ENCODE measurements at regions not wholly inside any gene's neighbourhood (a gene's known extent, or its start where the extent isn't known, plus 50 kb on each side); places are given as distances from the start of the nearest gene placed in this dataset.

DNA sequence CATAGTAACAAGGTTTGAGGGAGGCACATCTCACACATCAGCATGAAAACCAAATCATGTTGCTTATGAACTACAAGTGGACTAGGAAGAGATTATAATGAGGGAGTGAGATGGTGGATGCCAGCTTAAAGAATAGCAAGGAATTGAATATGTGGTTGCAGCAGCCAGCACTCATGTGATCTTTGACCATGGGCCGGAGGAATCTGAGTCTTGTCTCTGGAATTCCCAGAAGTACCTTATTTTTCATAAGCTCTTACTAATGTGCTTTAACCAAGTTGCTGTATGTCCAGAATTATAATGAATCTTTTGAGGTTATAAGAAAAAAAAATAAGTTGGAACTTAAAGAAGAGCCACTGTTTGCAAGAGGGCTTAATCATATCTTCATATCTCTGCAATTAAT, 97.0 kb downstream of the DISP1 start:
- no peak for DNase-seq (ENCODE audit: low spot score)

DNA sequence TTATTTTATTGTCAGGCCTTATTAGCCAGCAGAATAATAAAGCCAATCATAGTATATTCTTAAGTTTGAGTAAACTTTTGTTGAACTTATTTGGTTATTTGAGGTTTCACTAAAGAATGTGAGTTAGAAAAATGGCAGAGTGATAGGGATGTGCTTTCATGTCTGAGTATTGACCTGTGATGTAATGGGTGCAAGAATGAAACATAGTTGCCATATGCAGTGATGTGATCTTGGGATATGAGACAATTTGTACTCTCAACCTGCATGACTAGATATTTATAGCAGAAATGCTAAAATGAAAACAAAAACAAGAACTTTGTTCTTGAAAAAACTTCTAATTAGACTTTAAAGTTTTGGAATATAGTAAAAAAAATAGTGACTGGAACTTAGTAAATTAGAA, 97.9 kb downstream of the DISP1 start:
- no peak for DNase-seq (ENCODE audit: low spot score)

DNA sequence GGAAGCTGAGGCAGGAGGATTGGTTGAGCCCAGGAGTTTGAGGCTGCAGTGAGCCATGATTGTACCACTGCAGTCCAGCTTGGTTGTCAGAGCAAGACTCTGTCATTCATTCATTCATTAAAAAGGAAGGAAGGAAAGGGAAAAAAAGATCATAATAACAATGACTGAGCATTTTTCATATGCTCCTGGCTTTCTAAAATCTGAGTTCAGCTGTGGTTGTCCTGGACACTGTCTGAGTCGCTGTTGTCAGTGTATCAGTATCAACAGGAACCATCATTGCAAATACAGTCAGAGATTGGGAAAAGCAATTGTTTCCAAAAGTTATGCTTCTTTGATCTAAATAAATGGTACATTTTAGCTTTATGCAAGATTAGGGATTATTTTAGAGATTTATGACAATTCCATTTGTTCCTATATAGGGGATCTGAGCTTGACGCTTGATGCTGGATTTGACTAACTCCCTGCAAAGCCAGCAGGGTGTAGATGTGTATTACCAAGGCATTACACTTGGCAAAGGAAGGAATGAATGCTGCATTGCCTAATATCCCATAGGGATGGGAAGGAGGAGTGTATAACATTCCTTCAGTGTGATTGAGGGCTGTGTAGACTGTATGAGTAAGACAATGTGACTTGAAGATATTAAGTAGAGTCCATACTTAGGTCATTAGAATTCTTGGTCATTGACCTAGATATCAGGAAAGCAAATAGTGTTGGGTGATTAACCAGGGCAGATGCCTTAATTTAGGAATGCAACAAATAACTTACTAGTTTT, 100.2 kb downstream of the DISP1 start:
- DNase-seq (ENCODE audit: low spot score), result no peak

DNA sequence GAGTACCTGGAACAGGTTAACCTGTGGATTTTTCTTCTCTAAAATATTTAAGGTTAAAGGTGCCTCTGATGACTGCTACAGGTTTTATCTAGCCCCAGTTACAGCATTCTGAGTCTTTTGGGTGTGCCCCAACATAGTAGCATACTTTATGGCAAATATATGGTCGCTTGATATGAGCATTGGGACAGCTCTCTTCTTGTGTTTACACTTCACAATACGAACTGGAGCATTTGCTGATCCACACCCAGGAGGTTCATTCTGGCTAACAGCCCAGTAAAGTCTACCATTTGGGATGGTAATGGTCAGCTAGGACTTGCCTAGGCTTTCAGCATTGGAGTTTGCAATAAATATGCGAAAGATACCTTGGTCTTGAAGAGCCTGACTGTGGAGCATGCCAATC, 101.3 kb downstream of the DISP1 start:
- no peak for DNase-seq (ENCODE audit: low spot score)

- DNase-seq (ENCODE audit: low spot score), result peak; percentile 21
Measured at GRCh38 chr1:222918801-222919477, 104.1 kb downstream of the DISP1 start.

- DNase-seq (ENCODE audit: low spot score), result no peak
Measured at GRCh38 chr1:222919478-222919865, 104.6 kb downstream of the DISP1 start.

DNA sequence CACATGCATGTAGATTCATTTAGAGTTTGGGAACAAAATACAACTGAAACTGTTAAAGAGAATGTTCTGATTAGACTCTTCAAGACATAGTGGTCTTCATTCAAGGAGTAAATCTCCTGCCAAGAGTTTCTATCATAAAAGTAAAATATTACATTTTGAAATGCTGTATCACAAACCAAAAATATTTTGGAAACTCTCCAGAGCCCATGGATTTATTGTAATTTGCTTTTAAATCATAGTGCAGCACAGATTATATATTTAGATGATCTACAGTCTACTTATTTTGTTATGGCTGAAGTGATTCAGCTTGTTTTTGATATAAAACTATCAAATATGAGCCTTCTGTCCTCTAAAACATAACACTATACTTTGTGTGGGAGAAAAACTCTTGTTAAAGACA, 105.3 kb downstream of the DISP1 start:
- no peak for DNase-seq (ENCODE audit: low spot score)

DNA sequence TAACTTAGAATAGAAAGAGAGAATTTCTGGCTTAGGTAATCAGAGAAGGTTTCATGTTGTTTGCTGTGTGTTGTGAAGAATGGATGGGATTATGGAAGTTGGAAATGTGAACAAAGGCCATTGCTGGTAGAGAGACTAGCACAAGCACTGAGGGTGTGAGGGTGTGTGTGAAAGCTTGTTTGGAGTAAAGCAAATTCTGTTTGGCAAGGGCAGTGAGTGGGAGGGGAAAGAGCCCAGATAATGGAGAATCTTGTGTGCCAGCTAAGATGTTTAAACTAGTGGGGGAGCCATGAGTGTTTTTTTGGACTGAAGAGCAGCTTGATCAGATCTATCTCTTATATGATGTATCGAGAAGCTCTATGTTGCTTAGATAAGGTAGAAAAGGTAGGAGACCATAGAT, 107.1 kb downstream of the DISP1 start:
- no peak for DNase-seq (ENCODE audit: low spot score)

GRCh38 chr1:222923506-222923905, 108.7 kb downstream of the DISP1 start:
- DNase-seq (ENCODE audit: low spot score), result no peak

- no peak for DNase-seq (ENCODE audit: low spot score)
Measured at GRCh38 chr1:222924136-222924706, 109.4 kb downstream of the DISP1 start.

GRCh38 chr1:222926566-222926965, 111.7 kb downstream of the DISP1 start:
- no peak for DNase-seq (ENCODE audit: low spot score)

- no peak for DNase-seq (ENCODE audit: low spot score)
Measured at GRCh38 chr1:222927031-222927430, 112.2 kb downstream of the DISP1 start.

DNA sequence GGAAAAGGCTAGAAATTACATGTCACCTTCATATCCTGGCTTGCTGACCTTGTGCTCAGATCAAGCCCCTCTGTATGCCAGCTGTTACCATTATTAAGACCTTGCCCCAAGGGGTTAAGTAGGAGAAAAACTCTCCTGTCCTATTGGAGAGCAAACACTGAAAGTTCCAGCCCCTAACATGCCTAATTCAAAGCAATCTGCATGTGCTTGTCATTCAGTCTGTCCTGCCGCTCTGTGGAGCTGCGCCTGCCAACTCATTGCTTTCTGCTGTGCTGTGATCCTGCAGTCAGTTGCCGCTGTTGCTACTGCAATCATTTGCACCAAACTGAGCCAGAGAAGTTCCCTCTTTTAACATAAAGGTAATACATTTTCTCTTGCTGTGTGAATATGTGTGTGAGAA, 113.4 kb downstream of the DISP1 start:
- peak; percentile 81 for DNase-seq (ENCODE audit: low spot score)

- no peak for DNase-seq (ENCODE audit: low spot score)
Measured at GRCh38 chr1:222930070-222930469, 115.2 kb downstream of the DISP1 start.

DNA sequence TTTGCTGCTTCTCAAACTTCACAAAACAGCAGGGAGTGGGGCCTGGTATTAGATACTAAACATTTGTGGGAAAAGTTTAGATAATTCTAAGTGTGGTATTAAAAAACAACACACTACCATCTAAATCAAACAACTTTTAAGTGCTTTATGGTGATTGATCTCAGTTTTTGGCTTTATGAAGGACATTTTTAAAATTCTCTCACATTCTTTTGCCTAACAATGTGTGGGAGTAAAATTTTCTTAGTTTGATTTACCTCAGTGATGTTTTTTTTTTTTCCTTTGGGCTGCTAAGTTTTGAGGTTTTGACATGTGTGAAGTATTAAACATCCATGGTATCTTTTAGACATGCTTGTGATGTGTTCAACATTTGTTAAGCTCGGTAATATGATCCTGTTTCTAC, 116.2 kb downstream of the DISP1 start:
- no peak for DNase-seq (ENCODE audit: low spot score)

GRCh38 chr1:222933273-222933672, 118.4 kb downstream of the DISP1 start:
- no peak for DNase-seq (ENCODE audit: low spot score)

DNA sequence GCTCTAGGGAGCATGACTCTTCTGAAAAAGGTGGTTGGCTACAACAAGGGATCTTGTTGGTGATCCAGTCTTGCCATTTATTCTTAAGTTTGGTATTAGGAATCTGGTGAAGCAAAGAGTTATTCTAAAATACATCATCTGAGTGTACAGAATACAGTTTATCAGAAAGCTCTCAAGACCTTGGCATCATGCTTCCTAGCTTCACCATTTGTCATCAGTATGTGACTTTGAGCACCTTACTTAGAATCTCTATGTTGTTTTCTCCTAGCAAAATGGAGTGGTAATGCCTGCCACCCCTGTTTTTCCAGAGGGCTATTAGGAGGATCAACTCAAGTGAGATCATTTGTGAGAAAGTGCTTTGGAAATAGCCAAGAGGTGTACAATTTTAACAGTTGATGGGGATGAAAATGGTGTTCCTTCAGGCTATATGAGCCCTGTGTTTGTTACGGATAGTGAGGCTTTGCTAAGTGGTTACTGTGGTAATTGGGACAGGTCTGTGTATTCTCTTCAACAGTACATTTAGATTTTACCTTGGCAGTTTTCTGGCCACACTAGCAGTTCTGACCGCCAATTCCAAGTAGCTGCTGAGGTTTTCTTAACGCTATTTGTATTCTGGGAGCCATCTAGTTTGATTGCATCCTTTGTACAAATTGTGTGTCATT, 120.5 kb downstream of the DISP1 start:
- no peak for DNase-seq (ENCODE audit: low spot score)

- DNase-seq (ENCODE audit: low spot score), result no peak
Measured at GRCh38 chr1:222936042-222936441, 121.2 kb downstream of the DISP1 start.

DNA sequence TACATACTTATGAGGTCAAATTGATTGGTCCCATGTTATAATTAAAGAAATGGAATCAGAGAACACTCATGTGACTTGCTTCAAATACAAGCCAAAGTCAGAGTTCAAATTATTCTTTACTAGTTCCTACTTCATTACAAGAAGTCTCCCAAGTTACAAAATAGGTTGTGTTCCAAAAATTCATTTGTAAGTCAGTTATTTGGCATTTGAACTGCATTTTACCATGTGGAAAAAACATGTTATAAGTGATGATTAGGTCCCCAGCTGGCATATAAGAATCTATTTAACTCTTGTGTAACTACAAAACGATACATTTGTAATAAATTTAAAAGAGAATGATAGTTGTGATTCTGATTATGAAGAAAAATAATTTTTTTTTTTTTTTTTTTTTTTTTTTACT, 124.1 kb downstream of the DISP1 start:
- DNase-seq (ENCODE audit: low spot score), result no peak

GRCh38 chr1:222940095-222940494, 125.3 kb downstream of the DISP1 start:
- DNase-seq (ENCODE audit: low spot score), result no peak

DNA sequence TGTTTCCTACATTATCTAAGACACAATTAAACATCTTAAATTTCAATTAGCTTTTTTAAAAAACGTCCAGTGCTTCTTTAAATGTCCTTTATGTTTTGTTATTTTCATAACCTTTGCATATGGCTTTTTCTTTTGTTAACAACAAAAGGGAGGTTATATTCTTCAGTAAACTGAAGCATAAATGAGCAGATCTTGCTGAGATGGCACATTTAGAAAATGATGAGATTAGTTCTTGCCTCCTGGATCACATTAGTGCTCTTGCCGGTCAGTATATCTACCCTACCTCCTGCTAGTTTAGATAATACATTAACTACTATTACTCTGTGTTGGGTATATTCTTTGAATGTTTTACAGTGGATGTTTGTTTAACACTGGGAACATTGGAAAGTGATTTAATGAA, 126.1 kb downstream of the DISP1 start:
- no peak for DNase-seq (ENCODE audit: low spot score)

GRCh38 chr1:222941425-222941824, 126.6 kb downstream of the DISP1 start:
- no peak for DNase-seq (ENCODE audit: low spot score)

DNA sequence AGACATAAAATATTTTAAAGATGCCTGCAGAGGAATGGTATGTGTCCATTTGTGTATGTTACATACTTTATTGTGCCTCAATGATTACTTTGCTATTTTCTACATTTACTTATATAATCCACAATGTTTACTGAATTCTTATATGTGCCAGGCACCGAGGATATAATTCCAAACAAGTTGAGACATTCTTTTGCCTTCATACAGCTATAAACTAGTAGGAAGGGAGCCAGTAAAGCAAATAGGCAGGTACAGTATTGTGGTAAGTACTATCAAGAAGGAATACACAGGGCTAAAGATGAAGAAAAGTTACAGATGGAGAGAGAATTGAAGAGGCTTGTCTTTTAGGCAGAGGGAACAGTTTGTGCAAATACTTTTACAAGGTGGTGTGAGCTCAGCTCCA, 131.6 kb downstream of the DISP1 start:
- no peak for DNase-seq (ENCODE audit: low spot score)
